Medulla oblongata (tissue), 1 donor: ENCODE measurements at regions not wholly inside any gene's neighbourhood (a gene's known extent, or its start where the extent isn't known, plus 50 kb on each side); places are given as distances from the start of the nearest gene placed in this dataset.

Experiments
- DNase-seq: peaks from one replicate; pipeline ENCODE4 v3.0.0-alpha.2; 2015; ENCODE audit errors: extremely low spot score

- no peak for DNase-seq
Measured at GRCh38 chr21:38658511-38658910, 147.2 kb upstream of the ETS2 start.

- DNase-seq: no peak
Measured at GRCh38 chr21:38659936-38660332, 145.8 kb upstream of the ETS2 start.

- DNase-seq: no peak
Measured at GRCh38 chr21:38660333-38661196, 145.2 kb upstream of the ETS2 start.

- no peak for DNase-seq
Measured at GRCh38 chr21:38661197-38661871, 144.4 kb upstream of the ETS2 start.

- DNase-seq: no peak
Measured at GRCh38 chr21:38661889-38662568, 143.7 kb upstream of the ETS2 start.

- no peak for DNase-seq
Measured at GRCh38 chr21:38663282-38663681, 142.4 kb upstream of the ETS2 start.

GRCh38 chr21:38664315-38664714 lies 141.4 kb upstream of the ETS2 start:
- no peak for DNase-seq

- DNase-seq: no peak
Measured at GRCh38 chr21:38664841-38665240, 140.9 kb upstream of the ETS2 start.

- no peak for DNase-seq
Measured at GRCh38 chr21:38667291-38667870, 138.3 kb upstream of the ETS2 start.

GRCh38 chr21:38668067-38668466 lies 137.7 kb upstream of the ETS2 start:
- no peak for DNase-seq

- no peak for DNase-seq
Measured at GRCh38 chr21:38668541-38668940, 137.2 kb upstream of the ETS2 start.

GRCh38 chr21:38669186-38669585 lies 136.5 kb upstream of the ETS2 start:
- no peak for DNase-seq

GRCh38 chr21:38670861-38671260 lies 134.9 kb upstream of the ETS2 start:
- DNase-seq: no peak

- DNase-seq: no peak
Measured at GRCh38 chr21:38671773-38672172, 134.0 kb upstream of the ETS2 start.

- DNase-seq: no peak
Measured at GRCh38 chr21:38675182-38675824, 130.4 kb upstream of the ETS2 start.

GRCh38 chr21:38678827-38679226 lies 126.9 kb upstream of the ETS2 start:
- DNase-seq: no peak

GRCh38 chr21:38679534-38679933 lies 126.2 kb upstream of the ETS2 start:
- DNase-seq: no peak

- no peak for DNase-seq
Measured at GRCh38 chr21:38680401-38680800, 125.3 kb upstream of the ETS2 start.

- DNase-seq: no peak
Measured at GRCh38 chr21:38683222-38683621, 122.5 kb upstream of the ETS2 start.

GRCh38 chr21:38688068-38688467 lies 117.7 kb upstream of the ETS2 start:
- no peak for DNase-seq

GRCh38 chr21:38691631-38692030 lies 114.1 kb upstream of the ETS2 start:
- DNase-seq: no peak

- DNase-seq: no peak
Measured at GRCh38 chr21:38696579-38696978, 109.2 kb upstream of the ETS2 start.
